H9 (cell line): ENCODE measurements at regions not wholly inside any gene's neighbourhood (a gene's known extent, or its start where the extent isn't known, plus 50 kb on each side); places are given as distances from the start of the nearest gene placed in this dataset.

Source experiments
- DNase-seq: peaks from one replicate; pipeline ENCODE4 v3.0.0-alpha.2; 2017
- H2AFZ ChIP-seq: one replicate; pipeline ENCODE4 v1.6.1; 2013; ENCODE audit warnings: mild to moderate bottlenecking, low read length, control low read depth, moderate library complexity
- H2AK5ac ChIP-seq: 2 replicates; pipeline ENCODE4 v1.6.1; 2013; ENCODE audit warnings: low read length, control low read depth, mixed read lengths; ENCODE audit not compliant: insufficient read length
- H2BK120ac ChIP-seq: one replicate; pipeline ENCODE4 v1.6.1; 2013; ENCODE audit warnings: low read depth, mild to moderate bottlenecking, low read length, control low read depth, inconsistent platforms; ENCODE audit not compliant: poor library complexity, severe bottlenecking
- H2BK12ac ChIP-seq: 2 replicates; pipeline ENCODE4 v1.6.1; 2013; ENCODE audit warnings: low read length, control low read depth, mixed read lengths, low read depth; ENCODE audit not compliant: insufficient read length
- H2BK15ac ChIP-seq: 2 replicates; pipeline ENCODE4 v1.6.1; 2013; ENCODE audit warnings: low read depth, low read length, control low read depth
- H2BK20ac ChIP-seq: one replicate; pipeline ENCODE4 v1.6.1; 2013; ENCODE audit warnings: low read depth, mild to moderate bottlenecking, low read length, control low read depth, inconsistent platforms; ENCODE audit not compliant: poor library complexity, severe bottlenecking
- H2BK5ac ChIP-seq: 2 replicates; pipeline ENCODE4 v1.6.1; 2013; ENCODE audit warnings: low read length, control low read depth, mixed read lengths; ENCODE audit not compliant: insufficient read length
- H3K14ac ChIP-seq: 2 replicates; pipeline ENCODE4 v1.6.1; 2013; ENCODE audit warnings: low read length, control low read depth; ENCODE audit not compliant: insufficient read depth
- H3K18ac ChIP-seq: 2 replicates; pipeline ENCODE4 v1.6.1; 2013; ENCODE audit warnings: low read depth, mild to moderate bottlenecking, mixed read lengths, low read length, control low read depth; ENCODE audit not compliant: insufficient read length
- H3K23ac ChIP-seq: 2 replicates; pipeline ENCODE4 v1.6.1; 2013; ENCODE audit warnings: low read length, control low read depth, mixed read lengths, low read depth; ENCODE audit not compliant: insufficient read length
- H3K23me2 ChIP-seq: 2 replicates; pipeline ENCODE4 v1.6.1; 2013; ENCODE audit warnings: low read depth, mild to moderate bottlenecking, mixed read lengths, low read length, control low read depth; ENCODE audit not compliant: insufficient read length, poor library complexity, severe bottlenecking
- H3K27ac ChIP-seq: 2 replicates; pipeline ENCODE4 v1.5.1; 2013; ENCODE audit warnings: low read length, control low read depth, mixed read lengths, low read depth; ENCODE audit not compliant: insufficient read length
- H3K27me3 ChIP-seq: 2 replicates; pipeline ENCODE4 v1.6.1; 2013; ENCODE audit warnings: low read length, control low read depth, inconsistent platforms; ENCODE audit not compliant: insufficient read depth
- H3K4ac ChIP-seq: 2 replicates; pipeline ENCODE4 v1.6.1; 2013; ENCODE audit warnings: low read depth, mild to moderate bottlenecking, control low read depth, inconsistent platforms, low read length, moderate library complexity
- H3K4me1 ChIP-seq: 2 replicates; pipeline ENCODE4 v1.6.1; 2013; ENCODE audit warnings: low read length, control low read depth, inconsistent platforms; ENCODE audit not compliant: insufficient read depth
- H3K4me2 ChIP-seq: 2 replicates; pipeline ENCODE4 v1.6.1; 2013; ENCODE audit warnings: low read length, control low read depth, mixed read lengths; ENCODE audit not compliant: insufficient read length, insufficient read depth
- H3K56ac ChIP-seq: 2 replicates; pipeline ENCODE4 v1.6.1; 2013; ENCODE audit warnings: low read depth, mild to moderate bottlenecking, mixed read lengths, low read length, control low read depth; ENCODE audit not compliant: insufficient read length
- H3K79me1 ChIP-seq: 2 replicates; pipeline ENCODE4 v1.6.1; 2013; ENCODE audit warnings: low read depth, mild to moderate bottlenecking, moderate library complexity, low read length, control low read depth, inconsistent platforms; ENCODE audit not compliant: insufficient read depth, poor library complexity, severe bottlenecking
- H3K79me2 ChIP-seq: 2 replicates; pipeline ENCODE4 v1.6.1; 2013; ENCODE audit warnings: low read length, control low read depth, inconsistent platforms; ENCODE audit not compliant: insufficient read depth
- H3K9ac ChIP-seq: 2 replicates; pipeline ENCODE4 v1.6.1; 2013; ENCODE audit warnings: low read length, control low read depth, mixed read lengths; ENCODE audit not compliant: insufficient read length; ENCODE audit errors: extremely low read depth
- H3K9me3 ChIP-seq: one replicate; pipeline ENCODE4 v1.6.1; 2013; ENCODE audit warnings: low read depth, low read length, inconsistent platforms; ENCODE audit not compliant: control insufficient read depth
- H3T11ph ChIP-seq: one replicate; pipeline ENCODE4 v1.6.1; 2013; ENCODE audit warnings: mild to moderate bottlenecking, low read length, control low read depth, inconsistent platforms
- H4K20me1 ChIP-seq: one replicate; pipeline ENCODE4 v1.6.1; 2013; ENCODE audit not compliant: control insufficient read depth, insufficient read length, insufficient read depth
- H4K5ac ChIP-seq: 2 replicates; pipeline ENCODE4 v1.6.1; 2013; ENCODE audit warnings: low read depth, mild to moderate bottlenecking, mixed read lengths, low read length, control low read depth; ENCODE audit not compliant: insufficient read length
- H4K8ac ChIP-seq: replicated peaks from 2 replicates; pipeline ENCODE4 v1.6.1; 2013; ENCODE audit warnings: low read length, control low read depth, mixed read lengths, low read depth; ENCODE audit not compliant: insufficient read length
- H4K91ac ChIP-seq: 2 replicates; pipeline ENCODE4 v1.6.1; 2013; ENCODE audit warnings: low read depth, mild to moderate bottlenecking, moderate library complexity, mixed read lengths, low read length, control low read depth; ENCODE audit not compliant: insufficient read length
- H3K27ac Mint-ChIP-seq, 3 experiments: 2 replicates in 2 of 3; 3 replicates in 1 of 3; pipeline ENCODE4 v1.8.0; 2020 to 2021; ENCODE audit warnings: mixed read lengths in 3 of 3, mild to moderate bottlenecking in 1 of 3, moderate library complexity in 1 of 3
- H3K27me3 Mint-ChIP-seq: 2 replicates; pipeline ENCODE4 v1.8.0; 2021; ENCODE audit warnings: low read depth, mild to moderate bottlenecking, moderate library complexity, mixed read lengths
- H3K36me3 Mint-ChIP-seq, 3 experiments: 2 replicates in 2 of 3; 3 replicates in 1 of 3; pipeline ENCODE4 v1.8.0; 2020 to 2021; ENCODE audit warnings: low read depth in 3 of 3, mixed read lengths in 3 of 3; ENCODE audit not compliant: insufficient read depth in 1 of 3
- H3K4me1 Mint-ChIP-seq, 2 experiments: 2 replicates each; pipeline ENCODE4 v1.8.0; 2020; ENCODE audit warnings: mixed read lengths in 2 of 2
- H3K4me3 Mint-ChIP-seq, 2 experiments: 2 replicates in 1 of 2; 3 replicates in 1 of 2; pipeline ENCODE4 v1.8.0; 2020 to 2021; ENCODE audit warnings: mild to moderate bottlenecking in 2 of 2, mixed read lengths in 2 of 2, moderate library complexity in 1 of 2
- H3K9me3 Mint-ChIP-seq, 2 experiments: 2 replicates in 1 of 2; 3 replicates in 1 of 2; pipeline ENCODE4 v1.8.0; 2020; ENCODE audit warnings: mild to moderate bottlenecking in 2 of 2, mixed read lengths in 2 of 2, moderate library complexity in 1 of 2
- WGBS: extraction: QIAGEN DNeasy Blood & Tissue Kit; methylation state at CpG from one replicate; pipeline ENCODE4 v1.1.7; 2013; ENCODE audit warnings: missing lambda C conversion rate, low lambda C conversion rate, mixed read lengths; ENCODE audit not compliant: insufficient read length; ENCODE audit errors: extremely low coverage; 5-methylcytosine and 5-hydroxymethylcytosine counted together
- TF ChIP-seq, protein P1 (sequence below): fragments of 200-600 bp; sonication (generic); conservative IDR thresholded peaks from 3 replicates; pipeline ENCODE4 v1.8.0; 2021; ENCODE audit warnings: antibody characterized with exemption, mild to moderate bottlenecking

DNA sequence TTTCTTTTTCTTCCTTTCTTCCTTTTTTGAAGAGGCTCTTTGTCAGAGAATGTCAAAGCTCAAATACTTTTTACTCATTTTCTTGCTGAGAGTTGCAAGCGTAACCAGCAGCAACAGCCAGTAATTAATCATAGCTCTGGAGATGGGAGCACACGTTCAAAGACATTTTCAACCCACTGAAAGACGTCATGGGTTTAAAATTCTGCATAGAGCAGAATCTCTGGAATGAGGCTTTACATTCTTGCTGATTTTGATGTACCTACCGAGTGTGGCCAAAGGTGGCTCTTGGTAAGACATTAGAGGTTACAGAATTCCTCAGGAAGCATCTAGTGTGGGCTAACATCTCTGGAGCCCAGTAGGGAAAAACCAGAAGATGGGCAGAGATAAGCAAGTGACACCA, 292.5 kb downstream of the MTX2 start:
- Histone ChIP-seq H2BK20ac (no peak overlapping the region), H3T11ph (no peak overlapping the region), H2BK12ac (no peak overlapping the region), H3K9me3 (no peaks in the 10 kb centered on the region), H3K23ac (no peak overlapping the region), H2BK15ac (no peak overlapping the region), H3K4me2 (no peak overlapping the region), H4K5ac (no peak overlapping the region), H3K79me2 (no peaks in the 10 kb centered on the region), H3K9ac (no peak overlapping the region), H3K23me2 (no peaks in the 10 kb centered on the region), H3K27me3 (no peaks in the 10 kb centered on the region; the same call in 1 of the 2 replicates), H3K4me1 (no peaks in the 10 kb centered on the region), H4K8ac (no peak overlapping the region), H2BK5ac (no peak overlapping the region), H2BK120ac (no peak overlapping the region), H3K56ac (no peak overlapping the region), H3K14ac (no peak overlapping the region), H2AFZ (no peak overlapping the region), H3K27ac (no peak overlapping the region), H2AK5ac (no peak overlapping the region), H4K91ac (no peak overlapping the region), H4K20me1 (no peaks in the 10 kb centered on the region), H3K4ac (no peak overlapping the region), H3K18ac (no peak overlapping the region), H3K79me1 (no peaks in the 10 kb centered on the region)
- Mint-ChIP-seq H3K4me3 (no peak overlapping the region), H3K9me3 (no peaks in the 10 kb centered on the region), H3K27ac (no peak overlapping the region), H3K27me3 (peaks cover 68% of the 10 kb centered on the region), H3K36me3 (no peaks in the 10 kb centered on the region; a peak in 1 of 7 replicates), H3K4me1 (no peaks in the 10 kb centered on the region)
- WGBS, result no CpG with 5 or more reads among the region's 4 CpGs
- TF ChIP-seq, protein P1, sequence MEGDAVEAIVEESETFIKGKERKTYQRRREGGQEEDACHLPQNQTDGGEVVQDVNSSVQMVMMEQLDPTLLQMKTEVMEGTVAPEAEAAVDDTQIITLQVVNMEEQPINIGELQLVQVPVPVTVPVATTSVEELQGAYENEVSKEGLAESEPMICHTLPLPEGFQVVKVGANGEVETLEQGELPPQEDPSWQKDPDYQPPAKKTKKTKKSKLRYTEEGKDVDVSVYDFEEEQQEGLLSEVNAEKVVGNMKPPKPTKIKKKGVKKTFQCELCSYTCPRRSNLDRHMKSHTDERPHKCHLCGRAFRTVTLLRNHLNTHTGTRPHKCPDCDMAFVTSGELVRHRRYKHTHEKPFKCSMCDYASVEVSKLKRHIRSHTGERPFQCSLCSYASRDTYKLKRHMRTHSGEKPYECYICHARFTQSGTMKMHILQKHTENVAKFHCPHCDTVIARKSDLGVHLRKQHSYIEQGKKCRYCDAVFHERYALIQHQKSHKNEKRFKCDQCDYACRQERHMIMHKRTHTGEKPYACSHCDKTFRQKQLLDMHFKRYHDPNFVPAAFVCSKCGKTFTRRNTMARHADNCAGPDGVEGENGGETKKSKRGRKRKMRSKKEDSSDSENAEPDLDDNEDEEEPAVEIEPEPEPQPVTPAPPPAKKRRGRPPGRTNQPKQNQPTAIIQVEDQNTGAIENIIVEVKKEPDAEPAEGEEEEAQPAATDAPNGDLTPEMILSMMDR, result no peak
- DNase-seq, result no peak
